Esophagus squamous epithelium (tissue), 4 donors: ENCODE measurements at regions not wholly inside any gene's neighbourhood (a gene's known extent, or its start where the extent isn't known, plus 50 kb on each side); places are given as distances from the start of the nearest gene placed in this dataset.

Experiments
- CTCF ChIP-seq, 6 experiments: fragments of 450-650 bp in 4 of 6; fragments of 200-600 bp in 2 of 6; sonication (generic) in 2 of 6; IDR thresholded peaks; one replicate each; pipeline ENCODE4 v1.5.1; 2016 to 2019; ENCODE audit warnings: antibody characterized with exemption in 6 of 6, mild to moderate bottlenecking in 4 of 6, moderate library complexity in 4 of 6
- POLR2A ChIP-seq, 4 donors: fragments of 450-650 bp; IDR thresholded peaks; one replicate each; pipeline ENCODE4 v1.6.1; 2017; ENCODE audit warnings: antibody characterized with exemption in 4 of 4, mild to moderate bottlenecking in 4 of 4, moderate library complexity in 3 of 4

- TF ChIP-seq POLR2A (IDR thresholded peaks at IDR 0.05) (no peak), CTCF (IDR thresholded peaks at IDR 0.05) (no peak)
These were observed 837.8 kb downstream of the DIPK2A start for GRCh38 chr3:144809380-144809779.
